WTC11 (cell line): ENCODE measurements at regions not wholly inside any gene's neighbourhood (a gene's known extent, or its start where the extent isn't known, plus 50 kb on each side); places are given as distances from the start of the nearest gene placed in this dataset.
"Not testable (repeated sequence)": the region's sequence is repeated elsewhere in the genome, so short reads cannot be mapped to it uniquely, and the experiment has no call there.

Experiments used
- CREB1 ChIP-seq: sonication (generic); formaldehyde crosslinking; IDR thresholded peaks from 2 replicates; pipeline ENCODE4 v1.8.0; 2023; ENCODE audit warnings: mild to moderate bottlenecking, missing genetic modification reagents
- CTCF ChIP-seq: fragments of 200-600 bp; IDR thresholded peaks from 2 replicates; pipeline ENCODE4 v1.8.0; 2022; ENCODE audit warnings: antibody characterized with exemption
- ELF4 ChIP-seq: sonication (generic); formaldehyde crosslinking; IDR thresholded peaks from 2 replicates; pipeline ENCODE4 v1.8.1; 2022; ENCODE audit warnings: low read depth, mild to moderate bottlenecking, moderate library complexity, missing genetic modification reagents
- JUN ChIP-seq: sonication (generic); formaldehyde crosslinking; IDR thresholded peaks from 2 replicates; pipeline ENCODE4 v1.8.0; 2023; ENCODE audit warnings: mild to moderate bottlenecking, missing genetic modification reagents
- NR1H2 ChIP-seq: sonication (generic); formaldehyde crosslinking; IDR thresholded peaks from 2 replicates; pipeline ENCODE4 v1.9.0; 2021; ENCODE audit warnings: mild to moderate bottlenecking, moderate library complexity, missing genetic modification reagents
- NR2C2 ChIP-seq: sonication (generic); formaldehyde crosslinking; IDR thresholded peaks from 2 replicates; pipeline ENCODE4 v1.8.0; 2022; ENCODE audit warnings: mild to moderate bottlenecking, missing genetic modification reagents
- PRRX2 ChIP-seq: fragments of 250-450 bp; sonication (Bioruptor Pico); IDR thresholded peaks from 2 replicates; pipeline ENCODE4 v1.8.0; 2021; ENCODE audit warnings: mild to moderate bottlenecking
- USF1 ChIP-seq: sonication (generic); formaldehyde crosslinking; IDR thresholded peaks from 2 replicates; pipeline ENCODE4 v1.8.0; 2022; ENCODE audit warnings: mild to moderate bottlenecking, missing genetic modification reagents
- ZNF121 ChIP-seq: sonication (generic); formaldehyde crosslinking; IDR thresholded peaks from 2 replicates; pipeline ENCODE4 v1.8.0; 2023; ENCODE audit warnings: missing genetic modification reagents
- ZNF423 ChIP-seq: fragments of 250-450 bp; sonication (Bioruptor Pico); IDR thresholded peaks from 2 replicates; pipeline ENCODE4 v2.1.2; 2022; ENCODE audit warnings: mild to moderate bottlenecking, moderate library complexity
- ZNF671 ChIP-seq: fragments of 250-450 bp; sonication (Bioruptor Pico); IDR thresholded peaks from 2 replicates; pipeline ENCODE4 v1.8.0; 2021; ENCODE audit warnings: mild to moderate bottlenecking
- TF ChIP-seq, protein P1 (sequence below): sonication (generic); formaldehyde crosslinking; IDR thresholded peaks from 2 replicates; pipeline ENCODE4 v1.8.0; 2022; ENCODE audit warnings: mild to moderate bottlenecking, missing genetic modification reagents
- TF ChIP-seq, protein P2 (sequence below): sonication (generic); formaldehyde crosslinking; IDR thresholded peaks from 2 replicates; pipeline ENCODE4 v1.8.1; 2023; ENCODE audit warnings: mild to moderate bottlenecking, missing genetic modification reagents, moderate library complexity
- TF ChIP-seq, protein P3 (sequence below): sonication (generic); formaldehyde crosslinking; IDR thresholded peaks from 2 replicates; pipeline ENCODE4 v1.8.1; 2023; ENCODE audit warnings: mild to moderate bottlenecking, missing genetic modification reagents

GRCh38 chr1:149218080-149218988 lies 115.0 kb upstream of the NBPF9 start:
- not testable (repeated sequence) for TF ChIP-seq ZNF423 (CRISPR knock-in tag); CTCF; NR1H2; USF1; ZNF121 (CRISPR knock-in tag); ZNF671 (CRISPR knock-in tag); NR2C2 (CRISPR knock-in tag); ELF4 (CRISPR knock-in tag); CREB1; PRRX2; JUN (CRISPR knock-in tag)
- TF ChIP-seq, protein P1, sequence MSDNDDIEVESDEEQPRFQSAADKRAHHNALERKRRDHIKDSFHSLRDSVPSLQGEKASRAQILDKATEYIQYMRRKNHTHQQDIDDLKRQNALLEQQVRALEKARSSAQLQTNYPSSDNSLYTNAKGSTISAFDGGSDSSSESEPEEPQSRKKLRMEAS (CRISPR knock-in tag), result not testable (repeated sequence)
- TF ChIP-seq, protein P2, sequence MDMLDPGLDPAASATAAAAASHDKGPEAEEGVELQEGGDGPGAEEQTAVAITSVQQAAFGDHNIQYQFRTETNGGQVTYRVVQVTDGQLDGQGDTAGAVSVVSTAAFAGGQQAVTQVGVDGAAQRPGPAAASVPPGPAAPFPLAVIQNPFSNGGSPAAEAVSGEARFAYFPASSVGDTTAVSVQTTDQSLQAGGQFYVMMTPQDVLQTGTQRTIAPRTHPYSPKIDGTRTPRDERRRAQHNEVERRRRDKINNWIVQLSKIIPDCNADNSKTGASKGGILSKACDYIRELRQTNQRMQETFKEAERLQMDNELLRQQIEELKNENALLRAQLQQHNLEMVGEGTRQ (CRISPR knock-in tag), result not testable (repeated sequence)
- TF ChIP-seq, protein P3, sequence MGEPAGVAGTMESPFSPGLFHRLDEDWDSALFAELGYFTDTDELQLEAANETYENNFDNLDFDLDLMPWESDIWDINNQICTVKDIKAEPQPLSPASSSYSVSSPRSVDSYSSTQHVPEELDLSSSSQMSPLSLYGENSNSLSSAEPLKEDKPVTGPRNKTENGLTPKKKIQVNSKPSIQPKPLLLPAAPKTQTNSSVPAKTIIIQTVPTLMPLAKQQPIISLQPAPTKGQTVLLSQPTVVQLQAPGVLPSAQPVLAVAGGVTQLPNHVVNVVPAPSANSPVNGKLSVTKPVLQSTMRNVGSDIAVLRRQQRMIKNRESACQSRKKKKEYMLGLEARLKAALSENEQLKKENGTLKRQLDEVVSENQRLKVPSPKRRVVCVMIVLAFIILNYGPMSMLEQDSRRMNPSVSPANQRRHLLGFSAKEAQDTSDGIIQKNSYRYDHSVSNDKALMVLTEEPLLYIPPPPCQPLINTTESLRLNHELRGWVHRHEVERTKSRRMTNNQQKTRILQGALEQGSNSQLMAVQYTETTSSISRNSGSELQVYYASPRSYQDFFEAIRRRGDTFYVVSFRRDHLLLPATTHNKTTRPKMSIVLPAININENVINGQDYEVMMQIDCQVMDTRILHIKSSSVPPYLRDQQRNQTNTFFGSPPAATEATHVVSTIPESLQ (CRISPR knock-in tag), result not testable (repeated sequence)
